NCI-H446 (cell line): ENCODE measurements at regions not wholly inside any gene's neighbourhood (a gene's known extent, or its start where the extent isn't known, plus 50 kb on each side); places are given as distances from the start of the nearest gene placed in this dataset.

Experiments used
- DNase-seq, 2 experiments: peaks; one replicate each; lab custom pipeline; 2025; lab: John Stamatoyannopoulos, UW

- DNase-seq, result no peak
Measured at GRCh38 chr6:139923964-139924475, 549.6 kb upstream of the CITED2 start.

DNA sequence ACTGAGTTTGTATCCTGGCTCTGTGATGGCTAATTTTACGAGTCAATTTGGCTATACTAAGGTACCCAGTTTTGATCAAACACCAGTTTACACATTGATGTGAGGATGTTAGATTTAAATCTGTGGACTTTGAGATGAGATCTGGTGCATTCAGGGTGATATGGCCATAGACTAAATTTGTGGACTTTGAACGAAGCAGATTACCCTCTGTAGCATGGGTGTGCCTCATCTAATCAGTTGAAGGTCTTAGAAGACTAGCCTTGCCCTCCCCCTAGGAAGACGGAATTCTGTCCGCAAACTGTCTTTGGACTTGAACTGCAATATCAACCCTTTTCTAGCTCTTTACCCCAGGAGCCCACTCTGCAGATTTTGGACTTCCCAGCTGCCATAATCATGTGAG lies 547.8 kb upstream of the CITED2 start:
- no peak for DNase-seq

GRCh38 chr6:139920776-139921100 lies 546.3 kb upstream of the CITED2 start:
- no peak for DNase-seq

DNA sequence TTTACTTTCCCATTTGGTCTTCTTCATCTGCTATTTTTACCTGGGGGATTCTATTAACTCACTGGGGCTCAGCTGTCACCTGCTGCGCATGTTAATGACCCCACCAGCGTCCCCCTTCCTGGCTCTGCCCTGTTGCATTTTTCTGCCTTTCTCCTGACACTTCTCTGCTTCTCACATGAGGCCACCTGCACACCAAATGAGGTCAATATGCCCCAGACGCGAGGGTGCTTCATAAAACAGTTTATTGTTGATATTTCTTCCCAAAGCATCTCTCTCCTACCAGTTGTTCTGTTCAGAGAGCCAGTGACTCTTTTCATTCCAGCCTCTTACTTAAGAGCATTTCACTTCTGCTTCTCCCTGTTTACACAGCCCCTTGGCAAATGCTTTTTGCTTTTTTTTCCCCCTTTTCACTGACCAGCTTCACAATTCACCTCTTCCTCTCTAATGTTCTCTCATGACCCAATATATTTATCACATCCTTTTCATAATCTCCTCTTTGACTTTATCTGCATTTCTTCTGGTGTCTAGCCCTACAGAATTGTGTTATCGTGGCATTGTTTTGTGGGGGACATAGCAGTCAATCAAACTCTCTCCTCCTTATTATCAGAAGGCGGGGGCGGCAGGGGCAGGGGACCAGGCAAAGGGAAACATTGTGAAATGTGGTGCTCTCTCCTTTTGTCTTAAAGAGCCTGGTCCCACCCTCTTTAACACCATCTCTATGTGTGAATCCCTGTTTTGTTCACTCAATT lies 545.8 kb upstream of the CITED2 start:
- DNase-seq, result no peak

GRCh38 chr6:139919107-139920026 lies 544.9 kb upstream of the CITED2 start:
- no peak for DNase-seq

DNA sequence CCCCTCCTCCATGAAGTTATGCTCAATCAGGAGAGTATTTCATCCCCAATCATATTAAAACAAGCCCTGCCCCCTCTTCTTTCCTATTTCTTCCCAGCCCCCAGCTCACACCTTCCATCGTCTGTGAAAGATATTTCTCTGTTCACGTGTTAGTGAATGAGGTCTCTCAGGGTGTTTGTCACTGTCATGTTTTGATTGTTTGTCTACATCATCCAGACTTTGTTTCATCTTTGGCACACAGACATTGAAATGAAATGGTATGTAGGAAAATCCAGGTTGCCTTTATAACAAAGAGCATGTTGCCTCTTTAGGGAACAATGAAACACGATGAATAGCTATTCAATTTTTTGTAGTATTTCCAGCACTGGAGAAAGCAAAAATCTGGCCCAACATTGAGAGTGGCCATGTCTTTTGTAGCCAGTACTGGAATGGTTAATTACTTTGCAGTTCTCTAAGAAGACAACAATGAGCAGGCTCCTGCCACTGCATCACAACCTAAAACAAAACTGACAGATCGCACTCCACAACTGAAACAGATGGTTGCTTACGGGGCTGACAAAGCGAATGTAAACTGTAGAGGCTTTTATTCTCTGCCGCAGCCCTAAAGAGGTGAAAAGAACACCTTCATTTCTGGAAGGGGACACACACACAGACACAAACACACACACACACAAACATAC lies 543.6 kb upstream of the CITED2 start:
- DNase-seq, result peak in 1 of 2 experiments; percentile 4

- DNase-seq, result no peak
Measured at GRCh38 chr6:139914910-139915309, 540.5 kb upstream of the CITED2 start.

GRCh38 chr6:139912735-139913400 lies 538.4 kb upstream of the CITED2 start:
- no peak for DNase-seq

DNA sequence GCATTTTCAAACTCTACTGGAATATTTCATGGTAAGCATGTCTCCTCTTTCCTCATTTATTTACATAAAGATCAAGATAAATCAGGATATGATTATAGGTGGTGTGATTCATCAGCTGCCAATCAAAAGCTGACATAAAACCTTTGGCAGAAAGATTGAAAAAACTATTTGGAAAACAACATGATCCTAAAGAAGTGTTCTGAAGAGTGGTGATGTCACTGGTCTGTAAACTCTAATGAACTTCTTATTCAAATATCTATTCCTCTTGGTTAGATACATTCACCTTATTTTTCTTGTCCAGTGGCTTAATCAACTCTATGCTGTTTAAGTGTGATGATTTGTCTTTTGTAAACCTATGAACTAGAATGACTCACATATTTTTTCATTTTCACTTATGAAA lies 535.5 kb upstream of the CITED2 start:
- no peak for DNase-seq

DNA sequence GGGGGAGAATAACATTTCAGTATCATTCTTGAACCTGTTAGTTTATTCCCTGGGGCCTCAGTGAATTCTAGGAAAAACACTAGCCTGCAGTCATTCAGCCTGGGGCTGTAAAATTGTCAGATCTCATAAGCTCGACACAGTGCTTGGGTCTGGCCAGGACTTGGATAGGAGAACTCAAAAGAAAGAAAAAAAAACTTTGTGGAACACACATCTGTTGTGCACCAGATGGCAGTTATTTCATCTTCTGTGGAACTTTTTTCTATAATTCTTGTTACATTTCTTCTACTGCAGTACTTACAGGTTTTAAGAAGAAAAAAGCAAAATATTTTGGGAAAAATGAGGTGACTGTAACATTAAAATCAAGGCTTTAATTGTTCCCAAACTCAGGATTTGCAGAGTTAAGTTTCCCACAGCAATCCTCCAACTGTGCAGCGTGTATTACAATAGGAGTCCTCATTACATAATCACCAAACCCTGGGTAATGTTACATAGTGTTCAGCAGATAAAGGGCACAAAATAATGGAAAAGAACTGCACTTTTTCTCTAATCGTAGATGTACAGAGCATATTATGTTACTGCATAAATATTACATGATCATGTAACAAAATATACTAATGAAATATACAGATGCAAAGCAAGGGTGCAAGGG lies 531.1 kb upstream of the CITED2 start:
- peak; percentile 28 to 68 for DNase-seq

DNA sequence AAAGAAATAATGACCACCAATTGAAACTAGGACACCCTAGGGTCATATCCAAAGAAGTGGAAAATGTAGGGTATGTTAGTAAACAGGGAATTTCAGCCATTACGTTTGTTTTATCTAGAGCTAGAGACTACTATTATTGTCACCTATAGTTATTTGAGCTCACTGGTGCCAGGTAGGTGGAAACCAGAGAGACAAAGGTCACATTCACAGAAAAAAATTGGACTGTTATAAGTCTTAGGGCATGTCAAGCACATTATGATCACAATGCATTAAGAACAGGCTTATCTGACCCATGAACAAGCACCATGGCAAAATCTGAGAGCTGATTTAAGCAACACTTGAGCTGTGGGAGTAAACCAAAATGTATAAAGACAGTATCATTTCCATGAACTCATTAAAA lies 530.1 kb upstream of the CITED2 start:
- DNase-seq, result no peak

- no peak for DNase-seq
Measured at GRCh38 chr6:139904158-139904533, 529.7 kb upstream of the CITED2 start.

DNA sequence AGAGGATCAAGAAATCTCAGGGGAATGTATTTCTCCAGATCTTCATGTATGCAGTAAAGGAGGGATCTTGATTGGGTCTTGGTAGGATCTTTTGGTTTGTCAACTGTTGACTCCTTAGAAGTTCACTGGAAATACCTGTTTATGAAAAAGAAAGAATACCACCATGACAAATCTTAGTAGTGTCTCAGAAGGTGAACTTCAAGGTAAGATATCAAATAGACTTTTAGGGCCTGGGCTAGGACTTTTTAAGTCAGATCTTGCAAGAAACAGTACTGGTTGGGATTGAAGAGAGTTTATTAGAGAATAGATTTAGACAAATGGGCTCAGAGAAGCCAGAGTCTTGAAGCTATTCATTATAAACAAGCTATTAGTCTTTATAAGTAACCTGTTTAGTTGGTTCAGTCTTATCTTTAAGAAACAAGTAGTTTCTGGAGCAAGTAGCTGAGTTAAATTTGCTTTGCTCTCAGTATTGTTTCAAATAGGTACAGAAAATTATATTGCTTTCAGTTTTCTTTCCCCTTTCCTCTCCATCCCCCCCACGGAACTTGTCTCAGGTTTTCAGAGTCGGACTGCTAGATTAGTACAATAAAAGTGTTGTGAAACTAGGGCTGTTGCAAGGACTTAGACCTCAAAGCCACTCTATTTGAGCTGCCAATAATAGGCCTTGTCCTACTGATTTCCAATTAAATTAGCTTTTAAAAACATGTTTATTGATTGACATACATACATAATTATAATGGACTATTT lies 529.1 kb upstream of the CITED2 start:
- no peak for DNase-seq

DNA sequence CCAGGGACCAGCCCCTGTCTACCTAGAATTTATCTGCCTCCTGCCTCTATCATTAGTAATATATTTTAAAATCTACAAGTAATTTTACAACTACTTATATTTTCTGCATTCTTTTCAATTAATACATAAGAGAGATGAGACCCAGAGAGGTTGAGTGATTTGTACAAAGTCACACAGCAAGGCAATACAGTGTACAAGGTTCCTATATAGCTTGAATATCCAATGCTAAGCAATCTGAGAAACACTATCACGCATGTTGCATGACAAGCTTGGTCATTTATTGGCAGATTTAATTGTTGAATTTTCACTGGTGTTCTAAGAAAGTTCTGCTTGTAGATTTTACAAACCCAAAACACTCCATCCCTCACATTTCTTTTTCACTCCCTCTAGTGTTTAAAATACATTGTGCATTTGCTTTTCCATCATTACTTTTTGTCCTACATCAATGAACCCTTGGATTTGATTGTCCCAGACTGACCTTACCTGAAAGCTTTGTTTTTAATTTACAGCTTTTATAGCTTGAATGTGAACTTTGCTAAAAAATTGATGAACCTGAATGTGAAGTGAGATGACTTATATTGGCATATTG lies 520.9 kb upstream of the CITED2 start:
- no peak for DNase-seq

GRCh38 chr6:139894271-139894670 lies 519.8 kb upstream of the CITED2 start:
- no peak for DNase-seq

DNA sequence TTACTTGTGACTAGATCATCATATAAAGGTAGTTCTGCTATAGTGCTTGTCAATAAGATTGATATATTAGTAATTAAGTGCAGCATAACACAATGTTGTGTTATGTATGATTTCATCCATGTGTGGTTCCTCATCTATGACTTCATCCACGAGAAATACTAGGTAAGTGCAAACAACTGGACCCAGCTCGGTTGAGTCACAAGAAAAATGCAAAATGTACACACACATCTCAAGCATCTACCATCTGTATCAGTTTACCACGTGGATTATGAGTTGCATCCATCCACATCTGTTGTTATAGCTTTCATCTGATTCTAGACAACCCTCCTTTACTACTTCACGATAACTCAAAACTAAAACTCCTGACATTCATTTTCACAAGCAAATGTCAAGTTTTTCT lies 517.0 kb upstream of the CITED2 start:
- DNase-seq, result no peak

DNA sequence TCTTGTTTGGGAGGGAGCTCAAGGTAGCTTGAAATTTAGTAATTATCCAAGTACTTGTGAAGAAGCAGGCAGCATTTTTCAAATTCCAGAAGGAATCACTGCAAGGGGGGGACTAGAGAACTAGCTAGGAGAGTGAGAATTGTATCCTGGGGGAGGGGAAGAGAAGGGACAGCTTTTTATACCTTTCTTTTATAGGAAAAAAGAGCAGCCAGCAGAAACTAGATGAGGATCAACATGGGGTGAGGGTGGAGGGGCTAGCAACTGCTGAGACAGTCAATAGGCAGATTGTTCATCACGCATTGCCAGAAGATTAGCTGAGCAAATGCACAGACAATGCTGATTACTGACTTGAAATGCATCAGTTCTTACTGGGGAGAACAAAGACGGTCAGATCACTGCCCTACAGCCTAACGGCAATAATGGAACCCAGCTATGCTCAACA lies 514.3 kb upstream of the CITED2 start:
- DNase-seq, result no peak

DNA sequence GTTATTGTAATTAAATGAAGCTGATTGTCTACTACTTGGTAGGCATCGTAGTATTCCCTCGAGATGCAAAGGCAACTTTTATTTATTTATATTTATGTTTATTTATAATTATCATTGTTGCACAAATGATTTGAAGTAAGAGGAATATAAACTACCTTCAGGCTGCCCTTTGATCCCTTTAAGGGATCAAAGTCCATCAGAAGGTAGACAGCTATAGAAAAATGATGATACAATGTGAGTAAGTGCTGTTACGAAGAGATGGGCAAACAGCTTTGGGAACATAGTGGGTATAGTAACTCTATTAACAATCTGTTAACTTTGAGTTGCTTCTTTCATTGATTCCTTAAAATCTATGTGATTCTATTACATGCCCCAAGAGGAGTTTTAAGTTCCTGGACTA lies 512.8 kb upstream of the CITED2 start:
- no peak for DNase-seq

DNA sequence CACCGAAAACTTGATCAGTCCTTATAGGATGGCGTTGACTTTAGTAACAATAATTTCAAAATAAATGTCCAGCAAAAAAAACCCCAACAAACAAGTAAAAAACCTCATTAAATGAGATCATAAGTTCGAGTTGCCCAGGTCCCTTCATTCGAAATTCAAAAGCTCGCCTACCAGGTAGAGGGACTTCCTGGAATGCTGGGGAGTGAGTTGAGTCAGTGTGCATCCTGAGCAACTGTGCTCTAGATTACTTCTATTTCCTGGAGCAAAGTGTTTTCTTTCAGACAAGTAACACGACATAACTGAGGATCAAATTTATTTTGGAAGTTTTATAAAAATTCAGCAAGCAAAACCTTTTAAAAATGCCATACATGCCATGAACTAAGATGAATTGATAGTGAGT lies 511.9 kb upstream of the CITED2 start:
- no peak for DNase-seq

DNA sequence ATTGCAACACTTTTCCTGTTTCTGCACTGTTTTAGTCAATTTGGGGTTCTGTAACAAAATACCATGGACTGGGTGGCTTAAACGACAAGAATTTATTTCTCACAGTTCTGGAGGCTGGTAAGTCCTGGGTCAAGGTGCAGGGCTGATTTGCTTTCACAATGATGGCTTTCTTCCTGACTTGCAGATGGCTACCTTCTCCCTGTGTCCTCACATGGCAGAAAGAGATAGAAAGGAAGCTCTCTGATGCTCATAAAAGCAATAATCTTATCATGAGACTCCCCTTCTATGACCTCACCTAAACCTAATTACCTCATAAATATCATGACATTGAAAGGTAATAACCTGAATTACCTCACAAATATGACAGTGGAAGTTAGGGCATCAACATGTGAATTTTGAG lies 511.5 kb upstream of the CITED2 start:
- DNase-seq, result no peak
